ENCODE measurements at regions not wholly inside any gene's neighbourhood (a gene's known extent, or its start where the extent isn't known, plus 50 kb on each side); places are given as distances from the start of the nearest gene placed in this dataset.
"Not testable (repeated sequence)": the region's sequence is repeated elsewhere in the genome, so short reads cannot be mapped to it uniquely, and the experiment has no call there.

DNA sequence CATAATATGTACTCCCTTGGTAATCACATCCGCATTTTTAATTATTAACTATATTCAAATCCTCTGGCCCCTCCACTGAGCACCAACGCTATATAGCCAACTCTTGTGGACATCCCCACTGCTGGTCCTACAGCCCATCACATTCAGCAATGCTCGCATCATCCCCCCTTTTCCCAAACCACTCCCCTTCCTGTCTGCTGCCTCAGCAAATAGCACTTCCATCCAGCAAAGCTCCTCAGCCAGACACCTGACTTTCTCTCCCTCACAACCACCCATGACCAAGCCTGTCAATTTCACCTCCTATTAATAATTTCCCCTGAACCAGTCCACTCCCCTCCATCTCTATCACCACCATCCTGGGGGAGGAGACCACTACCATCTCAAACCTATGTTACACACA, 65.5 kb upstream of the KIF2A start:
- not testable (repeated sequence) for DNase-seq

DNA sequence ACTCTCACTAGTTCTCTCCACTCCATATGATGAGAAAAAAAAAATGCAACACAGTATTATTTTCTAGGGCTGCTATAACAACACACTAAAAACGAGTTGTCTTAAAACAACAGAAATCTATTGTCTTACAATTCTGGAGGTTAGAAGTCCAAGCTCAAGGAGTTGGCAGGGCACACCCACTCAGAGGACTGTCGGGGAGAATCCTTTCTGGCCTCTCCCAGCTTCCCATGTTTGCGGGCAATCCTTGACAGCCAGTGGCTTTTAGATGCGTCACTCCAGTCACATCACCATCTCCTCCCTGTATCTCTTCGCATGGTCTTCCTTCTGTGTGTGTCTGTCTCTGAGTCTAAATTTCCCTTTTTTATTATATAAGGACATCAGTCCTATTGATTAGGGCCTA, 64.0 kb upstream of the KIF2A start:
- not testable (repeated sequence) for DNase-seq

DNA sequence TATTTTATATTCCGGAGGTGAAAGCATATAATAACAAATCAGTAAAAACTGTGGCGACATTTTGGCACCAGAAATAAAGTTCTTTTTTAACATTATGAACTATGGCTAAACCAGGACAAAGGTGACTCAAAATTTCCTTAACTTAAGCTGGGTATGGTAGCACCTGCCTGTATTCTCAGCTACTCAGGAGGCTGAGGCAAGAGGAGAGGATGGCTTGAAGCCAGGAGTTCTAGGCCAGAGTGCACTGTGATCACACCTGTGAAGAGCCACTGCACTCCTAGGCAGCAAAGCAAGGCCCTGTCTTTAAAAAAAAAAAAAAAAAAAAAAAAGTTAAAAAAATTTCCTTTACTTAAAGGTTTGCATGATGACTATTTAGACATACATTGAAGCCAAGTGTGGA, 63.0 kb upstream of the KIF2A start:
- DNase-seq: not testable (repeated sequence)

DNA sequence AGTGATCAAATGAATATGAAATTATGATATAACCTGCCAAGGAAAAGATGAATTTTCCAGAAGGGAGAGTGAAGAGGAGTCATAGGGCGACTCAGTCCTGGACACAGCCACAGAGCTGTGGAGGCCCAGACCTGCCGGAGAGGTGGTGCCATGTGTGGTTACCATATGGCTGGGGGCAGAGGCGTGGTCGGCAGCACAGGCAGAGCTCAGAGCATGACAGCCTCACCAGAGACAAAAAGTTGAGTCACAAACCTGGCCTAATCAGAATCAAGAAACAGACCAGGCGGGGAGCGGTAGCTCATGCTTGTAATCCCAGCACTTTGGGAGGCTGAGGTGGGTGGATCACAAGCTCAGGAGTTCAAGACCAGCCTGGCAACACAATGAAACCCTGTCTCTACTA, 57.8 kb upstream of the KIF2A start:
- not testable (repeated sequence) for DNase-seq

DNA sequence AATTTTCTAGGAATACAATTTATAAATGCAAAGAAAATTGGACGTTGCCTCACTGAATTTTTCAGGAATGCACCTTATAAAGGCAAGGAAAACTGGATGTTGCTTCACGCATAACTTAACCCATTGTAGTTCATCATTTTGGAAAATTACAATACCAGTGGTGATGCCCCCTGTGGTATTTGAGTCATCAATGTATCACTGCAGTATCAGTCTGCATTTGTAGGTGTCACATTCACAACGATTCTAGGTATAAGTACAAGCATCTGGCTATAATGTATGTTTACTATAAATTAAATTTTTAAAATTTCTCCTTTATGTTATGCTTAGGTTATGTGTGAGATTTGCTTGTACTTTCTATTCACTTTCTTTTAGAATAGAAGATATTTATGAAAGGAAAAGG, 55.9 kb upstream of the KIF2A start:
- DNase-seq: not testable (repeated sequence)

DNA sequence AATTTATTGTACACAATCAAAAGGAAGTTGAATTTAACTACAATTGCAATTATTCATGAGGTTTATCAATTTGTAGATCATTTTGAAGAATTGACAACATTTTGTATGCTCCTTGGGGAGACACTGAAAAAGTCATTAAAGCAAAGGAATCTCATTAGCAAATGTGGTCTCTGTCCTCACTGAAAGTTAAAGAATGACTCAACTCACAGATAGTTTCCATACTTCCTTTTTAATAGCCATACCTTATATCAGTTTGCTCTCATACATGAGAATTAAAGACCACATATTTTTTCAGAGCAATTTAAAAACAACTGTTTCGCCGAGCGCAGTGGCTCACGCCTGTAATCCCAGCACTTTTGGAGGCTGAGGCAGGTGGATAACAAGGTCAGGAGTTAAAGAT, 55.1 kb upstream of the KIF2A start:
- DNase-seq: not testable (repeated sequence)

DNA sequence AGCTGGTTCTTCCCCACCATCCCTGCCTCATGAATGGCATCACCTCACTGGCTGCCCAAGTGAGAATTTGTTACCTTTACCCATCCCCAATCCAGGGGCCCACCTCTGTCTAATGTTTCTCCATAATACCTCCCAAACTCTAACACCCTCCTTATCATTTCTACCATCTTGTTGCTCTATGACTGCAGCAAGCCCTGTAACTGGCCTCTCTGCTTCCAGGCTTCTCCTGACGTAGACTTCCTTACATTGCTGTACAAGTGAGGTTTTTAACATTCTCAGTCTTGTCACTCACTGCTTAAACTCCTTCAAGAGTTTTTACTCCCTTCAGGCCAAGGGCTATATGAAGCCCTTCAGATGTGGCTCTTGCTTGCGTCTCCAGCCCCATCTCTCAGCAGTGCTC, 53.5 kb upstream of the KIF2A start:
- not testable (repeated sequence) for DNase-seq

DNA sequence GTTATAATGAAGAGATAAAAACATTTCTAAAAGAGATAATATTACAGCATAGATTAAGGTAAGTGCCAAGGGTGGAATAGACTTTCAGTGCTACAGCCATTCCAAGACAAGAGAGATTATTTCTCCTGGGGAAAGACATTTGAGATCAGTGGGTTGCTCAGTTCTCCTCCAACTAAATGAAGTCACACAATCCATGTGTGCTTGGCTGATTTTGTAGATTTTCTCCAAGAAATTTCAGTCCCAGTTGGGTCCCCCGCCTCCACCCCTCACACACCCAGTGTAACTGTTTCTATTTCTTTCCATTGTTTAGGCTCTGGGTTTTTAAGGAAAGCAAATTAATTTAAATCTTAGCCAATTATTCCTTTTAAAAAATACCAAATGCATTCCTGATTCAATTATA, 50.5 kb upstream of the KIF2A start:
- DNase-seq: not testable (repeated sequence)

DNA sequence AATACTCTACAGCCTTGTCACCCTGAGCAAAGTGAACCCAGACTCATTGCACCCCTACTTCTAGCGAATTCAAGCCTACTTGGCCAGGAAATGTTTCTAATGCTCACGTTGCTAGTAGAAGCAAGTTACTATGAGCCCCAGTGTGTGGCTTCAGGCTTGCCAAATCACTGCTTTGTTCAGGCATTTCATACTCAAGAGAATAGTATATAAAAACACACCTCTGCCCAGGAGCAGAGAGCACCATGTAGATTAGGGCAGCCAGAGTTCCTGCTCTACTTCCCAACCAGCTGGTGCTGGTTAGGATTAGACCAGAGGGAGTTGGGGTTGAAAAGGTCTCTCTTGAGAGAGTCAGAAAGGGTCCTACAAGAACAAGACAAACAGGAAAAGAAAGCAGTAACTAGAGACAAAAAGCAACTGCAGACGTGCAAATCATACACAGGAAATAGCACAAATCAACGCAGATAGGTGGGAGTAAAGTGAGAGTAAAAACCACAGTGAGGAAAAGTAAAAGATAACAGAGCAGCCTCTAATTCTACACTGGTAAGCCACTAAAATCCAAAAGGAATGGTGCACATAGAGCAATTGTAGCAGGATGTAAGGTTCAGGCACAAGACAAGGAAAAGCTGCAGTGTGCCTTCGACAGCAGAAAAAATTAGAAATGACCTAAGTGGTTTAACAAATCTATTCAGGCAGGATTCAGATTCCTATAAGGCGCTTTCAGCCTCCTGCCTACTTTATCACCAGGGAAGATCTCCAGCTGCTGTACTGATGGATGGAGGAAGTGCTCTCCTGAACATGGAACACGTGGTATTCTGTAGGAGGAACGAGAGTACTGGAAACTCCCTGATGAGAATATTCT, 49.6 kb upstream of the KIF2A start:
- DNase-seq: no peak

Measured in NCI-H774 (cell line).